Right cardiac atrium (tissue), 5 donors: ENCODE measurements at regions not wholly inside any gene's neighbourhood (a gene's known extent, or its start where the extent isn't known, plus 50 kb on each side); places are given as distances from the start of the nearest gene placed in this dataset.

Source experiments
- ATAC-seq, 2 donors: fragments of 200-7000 bp; cut with Tn5 transposase; one replicate each; pipeline versions ENCODE4 v1.8.0 to v1.9.1; 2020; ENCODE audit warnings: moderate library complexity in 2 of 2, mild to moderate bottlenecking in 1 of 2
- DNase-seq, 3 donors: peaks; one replicate each; pipeline ENCODE4 v3.0.0-alpha.2; 2020
- H3K27ac ChIP-seq: one replicate; pipeline ENCODE4 v1.5.1; 2013; ENCODE audit warnings: mild to moderate bottlenecking, low read length, control low read depth, moderate library complexity
- H3K27me3 ChIP-seq: one replicate; pipeline ENCODE4 v1.6.1; 2013; ENCODE audit not compliant: control insufficient read depth, insufficient read depth
- H3K4me1 ChIP-seq: one replicate; pipeline ENCODE4 v1.6.1; 2013; ENCODE audit warnings: low read length; ENCODE audit not compliant: control insufficient read depth, insufficient read depth
- H3K4me3 ChIP-seq: one replicate; pipeline ENCODE4 v1.5.1; 2013; ENCODE audit warnings: low read length, control low read depth
- H3K9me3 ChIP-seq: one replicate; pipeline ENCODE4 v1.6.1; 2013; ENCODE audit warnings: low read length; ENCODE audit not compliant: control insufficient read depth
- WGBS: extraction: QIAGEN DNeasy Blood & Tissue Kit; methylation state at CpG from one replicate; pipeline ENCODE4 v1.1.7; 2013; 5-methylcytosine and 5-hydroxymethylcytosine counted together
- intact Hi-C, 4 donors: fragments of 100-400 bp; cut with DNase I; formaldehyde crosslinking; loops; one replicate each; pipeline versions ENCODE4 v1.11.0 to v1.14.0; 2022 to 2023
- microRNA-seq, 2 donors: library from miRNA; unstranded; fragments of <30 nt; microRNA quantifications; one replicate each; pipeline ENCODE4 v1.2.0, GENCODE V29; 2020 to 2021
- donor health status: healthy with polysubstance abuse.
- donor health status: DM: no; HTN: yes; CAD: no.
- donor health status: DM: no; HTN: no; CAD: no.
- donor health status: DM: no; HTN: yes; CAD: no; lungs with severe emphysema.
- donor health status: DM: yes; HTN: yes; CAD: no.

- 91% methylated on average over 9 of the region's 9 CpGs for WGBS
- ATAC-seq: no peak
Observed at GRCh38 chr17:77905766-77906165, 52.7 kb upstream of the TNRC6C start.

GRCh38 chr17:77906377-77906871 lies 52.1 kb upstream of the TNRC6C start:
- ATAC-seq (no peak), DNase-seq (peak in 1 of 3 donors; percentile 5)
- H3K27me3 ChIP-seq: no peaks in the 10 kb centered on the region
- H3K4me3 ChIP-seq: no peak overlapping the region
- H3K27ac ChIP-seq: no peak overlapping the region
- 78% methylated on average over 10 of the region's 10 CpGs for WGBS
- intact Hi-C loops: no loop called here
- H3K9me3 ChIP-seq: no peaks in the 10 kb centered on the region
- no peaks in the 10 kb centered on the region for H3K4me1 ChIP-seq

More at GRCh38 chr17:77905766-77906165, 52.7 kb upstream of the TNRC6C start:
- intact Hi-C loops: no loop called here
- Histone ChIP-seq H3K27me3 (no peaks in the 10 kb centered on the region), H3K4me3 (no peak overlapping the region), H3K27ac (no peak overlapping the region), H3K9me3 (no peaks in the 10 kb centered on the region), H3K4me1 (no peaks in the 10 kb centered on the region)
- peak in 1 of 3 donors; percentile 12 for DNase-seq

GRCh38 chr17:77907497-77908461 lies 50.7 kb upstream of the TNRC6C start:
- Histone ChIP-seq H3K9me3 (no peaks in the 10 kb centered on the region), H3K4me3 (no peak overlapping the region), H3K4me1 (no peaks in the 10 kb centered on the region), H3K27ac (no peak overlapping the region), H3K27me3 (no peaks in the 10 kb centered on the region)
- intact Hi-C loops: no loop called here
- DNase-seq (peak in 1 of 3 donors; percentile 21), ATAC-seq (peak in 1 of 2 donors; percentile 17)
- WGBS: 85% methylated on average over 23 of the region's 23 CpGs

GRCh38 chr17:77908501-77908900 lies 50.0 kb upstream of the TNRC6C start:
- DNase-seq (peak in 1 of 3 donors; percentile 46), ATAC-seq (no peak)
- Histone ChIP-seq H3K27me3 (no peaks in the 10 kb centered on the region), H3K4me3 (no peak overlapping the region), H3K9me3 (no peaks in the 10 kb centered on the region), H3K27ac (no peak overlapping the region), H3K4me1 (no peaks in the 10 kb centered on the region)
- intact Hi-C loops: no loop called here
- 64% methylated on average over 4 of the region's 4 CpGs for WGBS

Small RNA genes lying in the stretch of these regions (microRNA-seq; reads per million reads assigned to microRNA genes)
- 0 reads per million in 2 donors for gene MIR4316
